ENCODE measurements at regions not wholly inside any gene's neighbourhood (a gene's known extent, or its start where the extent isn't known, plus 50 kb on each side); places are given as distances from the start of the nearest gene placed in this dataset.

DNA sequence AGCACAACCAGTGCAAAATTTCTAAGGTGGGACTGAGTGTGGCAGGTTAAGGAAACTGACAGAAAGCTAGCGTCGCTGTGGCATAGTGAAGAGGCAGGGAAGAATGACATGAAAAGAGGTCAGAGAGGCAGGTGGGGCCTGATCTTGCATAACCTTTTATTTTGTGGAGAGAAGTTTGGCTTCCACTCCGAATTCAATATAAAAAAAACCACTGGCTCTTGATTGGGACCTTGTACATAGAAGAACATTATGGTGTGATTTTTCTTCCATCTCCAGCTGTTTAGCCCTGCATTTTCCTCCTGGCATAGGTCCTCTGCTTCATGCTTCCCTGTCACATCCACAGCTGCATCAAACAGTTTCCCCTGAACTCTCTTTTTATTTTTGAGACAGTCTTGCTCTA, 170.5 kb upstream of the MEOX2 start:
- no peak for DNase-seq (ENCODE audit: low read depth, low spot score)

DNA sequence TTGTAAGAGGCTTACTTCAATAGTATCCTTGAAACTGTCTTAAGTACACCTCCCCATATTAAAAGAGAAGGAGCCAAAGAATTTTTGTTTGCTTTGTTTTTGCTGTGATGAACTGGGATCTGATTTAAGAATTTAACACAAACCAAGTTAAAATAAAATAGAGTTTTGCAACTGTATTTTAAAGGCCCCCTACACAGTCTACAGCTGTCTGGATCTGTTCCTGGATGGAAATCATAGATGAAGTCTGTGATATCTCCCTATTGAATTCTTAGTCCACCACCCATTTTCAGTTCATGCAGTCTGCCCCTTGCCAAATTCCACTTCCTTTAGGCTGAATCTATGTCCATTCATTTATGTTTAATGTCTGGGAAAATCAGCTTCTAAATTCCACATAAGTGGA, 169.8 kb upstream of the MEOX2 start:
- DNase-seq (ENCODE audit: low read depth, low spot score): no peak

GRCh38 chr7:15855525-15856109, 169.1 kb upstream of the MEOX2 start:
- no peak for DNase-seq (ENCODE audit: low read depth, low spot score)

DNA sequence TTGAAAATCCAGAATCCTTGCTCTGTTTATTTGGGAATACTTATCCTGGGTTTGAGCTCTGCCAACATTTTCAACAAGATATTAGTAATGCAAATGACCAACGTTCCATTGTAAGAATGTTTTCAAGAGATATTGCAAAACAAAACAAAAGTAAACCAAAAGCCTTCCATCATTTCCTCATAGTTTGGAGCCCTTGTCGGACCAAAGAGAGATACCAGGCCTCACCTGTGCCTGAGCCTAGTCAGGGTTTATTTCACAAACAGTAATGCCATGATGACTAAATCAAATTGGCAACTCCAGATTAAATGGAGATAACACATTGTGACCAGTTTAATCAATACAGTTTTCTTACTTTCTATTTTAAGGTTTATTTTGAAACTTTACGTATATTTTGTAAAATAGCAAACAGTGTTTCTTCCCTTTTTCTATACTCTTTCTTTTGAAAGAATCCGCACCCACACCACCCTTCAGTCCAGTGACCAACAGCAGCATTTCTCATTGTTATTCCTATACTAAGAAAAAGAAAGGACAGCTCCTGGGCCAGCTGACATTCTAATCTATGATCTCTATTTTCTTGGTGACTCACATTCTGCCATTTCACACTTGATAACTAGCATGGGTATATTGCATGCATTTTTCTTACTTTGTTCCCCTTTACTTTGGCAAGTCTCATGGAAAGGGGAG, 168.5 kb upstream of the MEOX2 start:
- no peak for DNase-seq (ENCODE audit: low read depth, low spot score)

DNA sequence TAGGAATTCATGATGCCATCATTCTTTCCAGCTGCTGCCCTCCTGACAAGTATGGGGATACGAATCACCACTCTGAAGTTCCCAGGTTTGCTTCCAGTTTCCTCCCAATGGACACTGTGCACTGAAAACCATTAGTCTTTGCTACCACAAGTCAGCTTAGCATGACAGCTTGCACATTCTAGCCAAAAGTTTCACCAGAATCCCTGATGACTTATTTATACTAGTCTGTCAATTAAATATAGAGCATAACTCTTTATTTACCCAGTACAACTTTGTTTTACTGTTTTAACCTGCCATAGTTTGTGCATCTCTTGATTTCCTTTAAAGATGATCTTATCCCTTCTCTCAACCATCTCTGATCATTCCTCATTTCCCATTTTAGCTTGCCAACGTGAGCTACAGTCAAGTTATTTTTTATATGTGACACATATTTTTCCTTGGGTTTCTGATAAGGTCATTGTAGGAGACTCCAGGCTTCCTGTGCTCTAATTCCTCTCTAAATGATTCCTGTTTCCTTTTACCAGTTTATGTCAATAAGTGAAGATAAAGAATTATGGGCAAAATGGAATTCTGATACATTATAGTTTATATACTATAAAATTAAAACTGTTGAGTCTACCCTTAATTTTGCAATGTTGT, 167.5 kb upstream of the MEOX2 start:
- no peak for DNase-seq (ENCODE audit: low read depth, low spot score)

DNA sequence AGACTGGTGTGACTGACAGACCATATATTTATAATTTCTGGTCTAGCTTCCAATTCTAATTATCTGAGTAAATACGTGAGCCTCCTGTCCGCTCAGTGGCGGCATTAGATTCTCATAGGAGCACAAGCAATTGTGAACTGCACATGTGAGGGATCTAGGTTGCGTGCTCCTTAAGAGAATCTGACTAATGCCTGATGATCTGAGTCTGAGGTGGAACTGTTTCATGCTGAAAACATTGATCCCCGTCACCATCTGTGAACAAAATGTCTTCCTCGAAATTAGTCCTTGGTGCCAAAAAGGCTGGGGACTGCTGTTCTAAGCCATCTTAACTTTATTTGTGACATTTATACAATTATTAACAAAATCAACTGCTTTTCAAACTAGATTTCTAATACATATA, 164.7 kb upstream of the MEOX2 start:
- no peak for DNase-seq (ENCODE audit: low read depth, low spot score)

- DNase-seq (ENCODE audit: low read depth, low spot score): no peak
Observed at GRCh38 chr7:15848901-15849300, 162.4 kb upstream of the MEOX2 start.

DNA sequence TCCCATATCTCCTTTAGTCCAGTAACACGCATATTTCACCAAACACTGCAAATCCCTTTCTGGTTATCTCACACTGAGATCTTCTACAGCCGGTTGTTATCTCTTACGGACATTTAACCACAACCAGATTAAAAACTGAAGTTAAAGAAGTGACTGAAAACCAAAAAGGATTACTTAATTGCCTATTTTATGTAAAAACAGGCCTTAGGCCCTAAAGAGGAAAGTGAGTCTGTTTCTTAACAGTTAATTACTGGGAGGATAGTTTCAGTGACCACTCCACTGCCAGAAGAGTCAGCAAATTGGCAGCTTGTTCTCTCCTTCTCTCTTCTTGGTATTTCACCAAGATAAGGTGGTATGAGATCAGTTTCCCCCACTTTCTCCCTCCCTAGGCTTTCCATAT, 161.9 kb upstream of the MEOX2 start:
- DNase-seq (ENCODE audit: low read depth, low spot score): no peak

GRCh38 chr7:15845868-15846267, 159.4 kb upstream of the MEOX2 start:
- no peak for DNase-seq (ENCODE audit: low read depth, low spot score)

- DNase-seq (ENCODE audit: low read depth, low spot score): no peak
Observed at GRCh38 chr7:15845461-15845860, 159.0 kb upstream of the MEOX2 start.

DNA sequence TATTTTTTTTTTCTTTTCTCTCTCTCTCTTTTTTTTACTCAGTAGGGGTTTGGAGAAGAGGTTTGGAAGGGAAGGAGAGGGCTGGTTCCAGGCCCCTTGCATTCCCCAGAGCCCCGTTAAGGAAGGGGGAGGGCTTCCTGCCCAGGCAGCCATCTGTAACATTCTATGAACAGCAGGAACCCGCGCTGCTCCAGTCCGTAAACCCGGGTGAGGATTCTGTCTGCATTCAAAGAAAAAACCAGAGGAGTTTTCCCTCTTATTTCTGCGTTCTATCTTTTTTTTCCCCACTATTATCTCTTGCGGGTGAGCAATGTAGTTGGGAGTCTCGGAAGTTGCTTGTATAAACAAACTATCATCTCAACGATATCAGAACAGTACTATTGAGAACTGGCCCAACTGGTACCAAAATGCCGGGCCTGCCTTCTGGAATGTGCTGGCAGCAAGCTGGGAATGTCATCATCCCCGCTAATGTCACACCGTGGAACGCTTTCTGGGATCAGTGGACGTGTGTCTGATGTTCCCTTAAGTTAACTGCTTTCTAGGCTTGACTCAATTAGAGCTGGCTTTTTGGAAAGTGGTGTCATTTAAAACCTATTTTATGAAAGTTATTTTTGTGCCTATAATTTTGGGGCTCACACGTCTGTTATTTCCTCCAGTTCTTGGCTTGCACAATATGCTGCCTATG, 153.1 kb upstream of the MEOX2 start:
- DNase-seq (ENCODE audit: low read depth, low spot score): peak; percentile 34

DNA sequence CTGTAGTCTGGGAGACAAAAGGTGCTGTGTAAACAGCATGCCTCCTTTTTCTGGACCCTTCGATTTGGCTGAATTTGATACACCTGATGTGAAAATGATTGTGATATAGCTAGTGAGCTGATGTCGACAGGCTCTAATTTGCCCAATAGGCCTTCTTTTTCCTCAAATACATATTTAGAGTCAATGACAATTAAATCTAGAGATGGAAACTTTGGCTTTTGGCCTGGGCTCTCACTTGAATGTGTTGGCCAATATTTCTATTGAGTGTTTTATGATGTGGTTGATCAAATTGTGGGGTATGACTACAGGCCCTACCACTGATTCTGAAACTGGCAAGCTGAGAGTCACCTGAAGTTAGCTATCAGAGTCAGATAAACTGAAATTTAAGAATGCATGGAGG, 151.8 kb upstream of the MEOX2 start:
- no peak for DNase-seq (ENCODE audit: low read depth, low spot score)

DNA sequence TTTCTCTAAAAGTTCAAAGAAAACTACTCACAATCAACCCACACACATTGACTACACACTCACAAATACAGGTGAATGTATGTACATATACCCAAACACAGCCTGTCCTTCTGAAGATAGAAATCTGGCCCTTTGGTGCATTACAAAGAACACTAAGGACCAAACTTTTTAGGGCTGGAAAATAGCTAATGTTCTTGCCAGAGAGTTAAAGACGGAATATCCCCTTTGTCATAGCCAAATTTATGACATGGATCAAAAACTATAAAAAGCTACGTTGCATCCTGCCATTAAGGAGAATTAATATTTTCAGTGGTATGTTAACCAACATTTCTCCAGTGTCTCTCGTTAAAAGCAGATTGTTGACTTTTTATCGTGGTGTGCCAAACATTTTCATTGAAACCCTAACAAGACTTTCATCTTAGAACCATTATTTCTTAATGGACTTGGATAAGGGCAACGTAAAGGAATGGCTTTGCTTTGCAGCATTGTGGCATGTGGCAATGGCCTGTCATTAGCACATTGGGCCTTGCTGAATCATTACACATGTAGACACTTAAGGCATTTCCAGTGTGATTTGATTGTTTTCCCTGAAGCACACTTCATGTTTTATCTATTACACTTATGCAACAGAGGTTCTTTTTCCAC, 150.9 kb upstream of the MEOX2 start:
- DNase-seq (ENCODE audit: low read depth, low spot score): no peak

GRCh38 chr7:15836651-15837050, 150.2 kb upstream of the MEOX2 start:
- no peak for DNase-seq (ENCODE audit: low read depth, low spot score)

GRCh38 chr7:15836041-15836440, 149.6 kb upstream of the MEOX2 start:
- no peak for DNase-seq (ENCODE audit: low read depth, low spot score)

- no peak for DNase-seq (ENCODE audit: low read depth, low spot score)
Observed at GRCh38 chr7:15834446-15834845, 148.0 kb upstream of the MEOX2 start.

- DNase-seq (ENCODE audit: low read depth, low spot score): no peak
Observed at GRCh38 chr7:15832996-15833395, 146.5 kb upstream of the MEOX2 start.

- DNase-seq (ENCODE audit: low read depth, low spot score): no peak
Observed at GRCh38 chr7:15831606-15832005, 145.1 kb upstream of the MEOX2 start.

DNA sequence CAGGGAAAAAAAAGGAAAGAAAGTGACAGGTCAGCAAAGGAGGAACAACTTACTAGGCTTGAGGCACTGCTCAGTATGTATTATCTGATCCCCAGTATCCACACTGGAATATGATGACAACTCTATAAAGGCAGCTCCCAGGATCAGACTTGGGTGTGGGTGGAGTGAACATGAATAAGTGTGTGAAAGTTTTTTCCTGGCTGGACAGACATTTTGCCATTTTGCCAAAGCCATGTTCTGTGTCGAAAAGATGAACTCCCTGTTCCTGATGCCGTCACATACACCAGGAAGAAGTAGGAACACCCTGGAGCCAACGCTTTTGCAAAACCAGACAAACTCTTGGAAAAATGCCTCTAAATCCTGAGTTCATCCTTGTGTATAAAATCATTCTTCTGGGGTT, 143.2 kb upstream of the MEOX2 start:
- DNase-seq (ENCODE audit: low read depth, low spot score): no peak

GRCh38 chr7:15828881-15829280, 142.4 kb upstream of the MEOX2 start:
- DNase-seq (ENCODE audit: low read depth, low spot score): no peak

DNA sequence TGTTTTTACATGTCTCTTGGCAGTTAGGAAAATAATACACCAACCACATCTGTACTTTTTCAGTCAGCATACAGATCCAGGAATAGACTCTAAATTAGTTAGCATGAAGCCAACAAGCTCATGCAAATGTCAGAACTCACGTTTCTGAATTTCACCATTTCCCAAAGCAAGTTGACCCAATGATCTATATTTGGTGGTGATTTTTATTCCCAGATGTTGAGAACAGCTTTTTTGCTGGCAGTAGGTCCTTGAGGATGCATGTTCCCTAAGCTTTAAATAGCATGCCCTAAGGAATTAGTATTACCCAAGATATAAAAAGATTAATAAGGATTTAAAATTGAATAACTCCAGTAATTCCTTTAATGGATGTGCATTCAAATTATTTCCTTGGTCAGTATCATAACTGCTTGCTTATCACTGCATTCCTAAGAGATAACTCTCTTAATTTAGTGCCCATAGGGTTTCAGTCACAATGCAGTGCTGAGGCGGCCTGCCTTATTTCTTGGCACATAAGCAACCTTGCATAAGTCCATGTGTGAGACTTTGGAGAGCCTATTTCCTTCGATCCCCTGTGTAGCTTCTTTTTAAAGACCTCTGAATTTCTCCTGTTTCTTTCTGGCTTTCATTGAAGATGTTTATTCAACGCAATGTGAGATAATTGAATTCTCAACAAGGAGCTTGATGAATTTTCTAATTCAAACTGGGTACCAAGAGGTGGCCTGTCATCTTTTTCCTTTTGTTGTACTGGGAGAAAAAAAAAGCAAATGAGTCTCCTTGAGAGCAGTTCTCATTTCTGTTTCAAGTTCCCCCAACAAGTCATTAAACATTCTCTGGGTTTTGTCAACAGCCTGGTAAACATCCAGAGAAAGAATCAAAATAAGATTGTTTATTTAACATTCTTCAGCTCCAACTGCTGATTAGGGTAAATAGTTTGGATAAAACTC, 135.3 kb upstream of the MEOX2 start:
- DNase-seq (ENCODE audit: low read depth, low spot score): no peak
